ENCODE measurements at regions not wholly inside any gene's neighbourhood (a gene's known extent, or its start where the extent isn't known, plus 50 kb on each side); places are given as distances from the start of the nearest gene placed in this dataset.
A peak's percentile ranks its signal among the peaks of the same experiment; 100 is the strongest.

- Histone ChIP-seq H3K4me3 (ENCODE audit: low read length) (no peak overlapping the region), H3K27ac (ENCODE audit: low read depth, low read length) (no peak overlapping the region), H3K36me3 (ENCODE audit: control insufficient read depth, insufficient read depth, low read length) (no peaks in the 10 kb centered on the region), H3K9me3 (ENCODE audit: control insufficient read depth, low read length) (no peaks in the 10 kb centered on the region), H3K4me1 (ENCODE audit: control insufficient read depth, insufficient read depth, low read length) (peaks cover 17% of the 10 kb centered on the region), H3K27me3 (ENCODE audit: control insufficient read depth, insufficient read depth, low read length, poor library complexity, severe bottlenecking) (no peaks in the 10 kb centered on the region), H3K9ac (ENCODE audit: extremely low read depth, low read length, poor library complexity, severe bottlenecking) (no peak overlapping the region)
- H3K27me3 Mint-ChIP-seq (ENCODE audit: insufficient read depth) = no peaks in the 10 kb centered on the region
- H3K9me3 Mint-ChIP-seq = no peaks in the 10 kb centered on the region
- no peak overlapping the region for H3K4me3 Mint-ChIP-seq
- H3K36me3 Mint-ChIP-seq (ENCODE audit: low read depth) = no peaks in the 10 kb centered on the region
- H3K27ac Mint-ChIP-seq = no peak overlapping the region
- peaks cover 32% of the 10 kb centered on the region for H3K4me1 Mint-ChIP-seq
- no peak for DNase-seq
- 86 to 88% methylated on average over 4 of the region's 4 CpGs for WGBS, 2 experiments (ENCODE audit: insufficient coverage in 1 of 2, insufficient read length in 1 of 2)
- TF ChIP-seq, protein P1, sequence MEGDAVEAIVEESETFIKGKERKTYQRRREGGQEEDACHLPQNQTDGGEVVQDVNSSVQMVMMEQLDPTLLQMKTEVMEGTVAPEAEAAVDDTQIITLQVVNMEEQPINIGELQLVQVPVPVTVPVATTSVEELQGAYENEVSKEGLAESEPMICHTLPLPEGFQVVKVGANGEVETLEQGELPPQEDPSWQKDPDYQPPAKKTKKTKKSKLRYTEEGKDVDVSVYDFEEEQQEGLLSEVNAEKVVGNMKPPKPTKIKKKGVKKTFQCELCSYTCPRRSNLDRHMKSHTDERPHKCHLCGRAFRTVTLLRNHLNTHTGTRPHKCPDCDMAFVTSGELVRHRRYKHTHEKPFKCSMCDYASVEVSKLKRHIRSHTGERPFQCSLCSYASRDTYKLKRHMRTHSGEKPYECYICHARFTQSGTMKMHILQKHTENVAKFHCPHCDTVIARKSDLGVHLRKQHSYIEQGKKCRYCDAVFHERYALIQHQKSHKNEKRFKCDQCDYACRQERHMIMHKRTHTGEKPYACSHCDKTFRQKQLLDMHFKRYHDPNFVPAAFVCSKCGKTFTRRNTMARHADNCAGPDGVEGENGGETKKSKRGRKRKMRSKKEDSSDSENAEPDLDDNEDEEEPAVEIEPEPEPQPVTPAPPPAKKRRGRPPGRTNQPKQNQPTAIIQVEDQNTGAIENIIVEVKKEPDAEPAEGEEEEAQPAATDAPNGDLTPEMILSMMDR (conservative IDR thresholded peaks at IDR 0.05) = no peak
Observed at GRCh38 chr4:96295143-96295741, 455.3 kb downstream of the PDHA2 start.

DNA sequence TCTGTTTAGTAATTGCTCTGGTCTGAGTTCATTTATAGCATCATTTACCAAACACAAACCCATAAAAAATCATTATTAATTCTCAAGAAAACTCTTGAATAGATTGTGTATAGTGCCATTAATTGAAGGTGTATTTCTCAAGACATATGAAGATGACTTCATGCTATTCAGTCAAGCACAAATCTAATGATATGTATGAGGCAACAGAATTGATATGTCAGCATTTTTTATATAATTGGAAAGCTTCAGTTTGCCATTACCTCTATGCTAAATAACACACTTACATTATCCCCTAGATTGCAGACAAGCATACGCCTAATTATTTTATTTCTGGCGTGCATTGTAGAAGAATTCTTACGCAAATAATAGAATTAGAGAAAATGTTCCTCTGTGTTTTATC lies 461.8 kb downstream of the PDHA2 start:
- H3K27me3 Mint-ChIP-seq (ENCODE audit: insufficient read depth) = no peaks in the 10 kb centered on the region
- H3K4me3 ChIP-seq (ENCODE audit: low read length) = no peak overlapping the region
- peaks cover 6% of the 10 kb centered on the region for H3K9me3 ChIP-seq (ENCODE audit: control insufficient read depth, low read length)
- TF ChIP-seq, protein P1 (conservative IDR thresholded peaks at IDR 0.05) = no peak
- H3K27me3 ChIP-seq (ENCODE audit: control insufficient read depth, insufficient read depth, low read length, poor library complexity, severe bottlenecking) = no peaks in the 10 kb centered on the region
- peaks cover under 1% of the 10 kb centered on the region for H3K36me3 Mint-ChIP-seq (ENCODE audit: low read depth)
- no peak overlapping the region for H3K27ac Mint-ChIP-seq
- H3K27ac ChIP-seq (ENCODE audit: low read depth, low read length) = no peak overlapping the region
- 95 to 100% methylated on average over 1 to 3 of the region's 3 CpGs for WGBS, 2 experiments (ENCODE audit: insufficient coverage in 1 of 2, insufficient read length in 1 of 2)
- peaks cover 2% of the 10 kb centered on the region for H3K9me3 Mint-ChIP-seq
- DNase-seq = no peak
- no peaks in the 10 kb centered on the region for H3K36me3 ChIP-seq (ENCODE audit: control insufficient read depth, insufficient read depth, low read length)
- H3K4me1 ChIP-seq (ENCODE audit: control insufficient read depth, insufficient read depth, low read length) = peaks cover 10% of the 10 kb centered on the region
- no peak overlapping the region for H3K4me3 Mint-ChIP-seq
- no peak overlapping the region for H3K9ac ChIP-seq (ENCODE audit: extremely low read depth, low read length, poor library complexity, severe bottlenecking)
- peaks cover 9% of the 10 kb centered on the region for H3K4me1 Mint-ChIP-seq

- H3K27ac ChIP-seq (ENCODE audit: low read depth, low read length) = no peak overlapping the region
- peaks cover 9% of the 10 kb centered on the region for H3K4me1 Mint-ChIP-seq
- peak overlapping the region; percentile 30 for H3K4me3 ChIP-seq (ENCODE audit: low read length)
- H3K36me3 Mint-ChIP-seq (ENCODE audit: low read depth) = peaks cover 20% of the 10 kb centered on the region
- DNase-seq = no peak
- TF ChIP-seq, protein P1 (conservative IDR thresholded peaks at IDR 0.05) = no peak
- no peak overlapping the region for H3K9ac ChIP-seq (ENCODE audit: extremely low read depth, low read length, poor library complexity, severe bottlenecking)
- H3K9me3 Mint-ChIP-seq = peaks cover 29% of the 10 kb centered on the region
- H3K4me1 ChIP-seq (ENCODE audit: control insufficient read depth, insufficient read depth, low read length) = peaks cover 10% of the 10 kb centered on the region
- WGBS, 2 experiments (ENCODE audit: insufficient coverage in 1 of 2, insufficient read length in 1 of 2) = 33% methylated on average over 1 of the region's 1 CpG; no CpG with 5 or more reads in 1 of the 2 experiments
- H3K36me3 ChIP-seq (ENCODE audit: control insufficient read depth, insufficient read depth, low read length) = no peaks in the 10 kb centered on the region
- no peaks in the 10 kb centered on the region for H3K27me3 Mint-ChIP-seq (ENCODE audit: insufficient read depth)
- no peaks in the 10 kb centered on the region for H3K27me3 ChIP-seq (ENCODE audit: control insufficient read depth, insufficient read depth, low read length, poor library complexity, severe bottlenecking)
- H3K27ac Mint-ChIP-seq = no peak overlapping the region
- no peak overlapping the region for H3K4me3 Mint-ChIP-seq
- peaks cover 36% of the 10 kb centered on the region for H3K9me3 ChIP-seq (ENCODE audit: control insufficient read depth, low read length)
Observed at GRCh38 chr4:96305030-96305429, 465.1 kb downstream of the PDHA2 start.
